Fibroblast of peridontal ligament (primary cell): ENCODE measurements at regions not wholly inside any gene's neighbourhood (a gene's known extent, or its start where the extent isn't known, plus 50 kb on each side); places are given as distances from the start of the nearest gene placed in this dataset.

Source experiments
- DNase-seq: peaks from one replicate; pipeline ENCODE4 v3.0.0-alpha.2; 2010; ENCODE audit errors: extremely low read depth

- no peak for DNase-seq
Measured at GRCh38 chr17:36661047-36661666, 59.8 kb downstream of the MRM1 start.

GRCh38 chr17:36661688-36662087 is 60.3 kb downstream of the MRM1 start:
- DNase-seq, result no peak

GRCh38 chr17:36665417-36665816 is 64.0 kb downstream of the MRM1 start:
- DNase-seq, result no peak

- DNase-seq, result no peak
Measured at GRCh38 chr17:36667922-36668321, 66.5 kb downstream of the MRM1 start.

- DNase-seq, result no peak
Measured at GRCh38 chr17:36668824-36669223, 67.4 kb downstream of the MRM1 start.

GRCh38 chr17:36671144-36671543 is 69.8 kb downstream of the MRM1 start:
- no peak for DNase-seq

GRCh38 chr17:36672403-36672918 is 71.1 kb downstream of the MRM1 start:
- DNase-seq, result no peak

GRCh38 chr17:36673068-36673467 is 71.7 kb downstream of the MRM1 start:
- no peak for DNase-seq

- no peak for DNase-seq
Measured at GRCh38 chr17:36673637-36674277, 72.4 kb downstream of the MRM1 start.

- no peak for DNase-seq
Measured at GRCh38 chr17:36674278-36674650, 72.9 kb downstream of the MRM1 start.

GRCh38 chr17:36675250-36675649 is 73.9 kb downstream of the MRM1 start:
- no peak for DNase-seq

GRCh38 chr17:36675786-36676185 is 74.4 kb downstream of the MRM1 start:
- no peak for DNase-seq

GRCh38 chr17:36679815-36680467 is 78.6 kb downstream of the MRM1 start:
- no peak for DNase-seq

GRCh38 chr17:36680701-36681202 is 79.4 kb downstream of the MRM1 start:
- DNase-seq, result no peak

- no peak for DNase-seq
Measured at GRCh38 chr17:36682773-36683172, 81.4 kb downstream of the MRM1 start.

- DNase-seq, result no peak
Measured at GRCh38 chr17:36683387-36683786, 82.0 kb downstream of the MRM1 start.

GRCh38 chr17:36684134-36684533 is 82.8 kb downstream of the MRM1 start:
- DNase-seq, result no peak

GRCh38 chr17:36686123-36686669 is 84.8 kb downstream of the MRM1 start:
- no peak for DNase-seq

GRCh38 chr17:36687736-36688135 is 86.4 kb downstream of the MRM1 start:
- DNase-seq, result no peak

GRCh38 chr17:36689089-36689667 is 87.8 kb downstream of the MRM1 start:
- no peak for DNase-seq

GRCh38 chr17:36690190-36690589 is 88.8 kb downstream of the MRM1 start:
- no peak for DNase-seq

GRCh38 chr17:36691606-36692005 is 90.2 kb downstream of the MRM1 start:
- DNase-seq, result no peak
